ENCODE measurements at regions not wholly inside any gene's neighbourhood (a gene's known extent, or its start where the extent isn't known, plus 50 kb on each side); places are given as distances from the start of the nearest gene placed in this dataset.

- TF ChIP-seq, protein P1, sequence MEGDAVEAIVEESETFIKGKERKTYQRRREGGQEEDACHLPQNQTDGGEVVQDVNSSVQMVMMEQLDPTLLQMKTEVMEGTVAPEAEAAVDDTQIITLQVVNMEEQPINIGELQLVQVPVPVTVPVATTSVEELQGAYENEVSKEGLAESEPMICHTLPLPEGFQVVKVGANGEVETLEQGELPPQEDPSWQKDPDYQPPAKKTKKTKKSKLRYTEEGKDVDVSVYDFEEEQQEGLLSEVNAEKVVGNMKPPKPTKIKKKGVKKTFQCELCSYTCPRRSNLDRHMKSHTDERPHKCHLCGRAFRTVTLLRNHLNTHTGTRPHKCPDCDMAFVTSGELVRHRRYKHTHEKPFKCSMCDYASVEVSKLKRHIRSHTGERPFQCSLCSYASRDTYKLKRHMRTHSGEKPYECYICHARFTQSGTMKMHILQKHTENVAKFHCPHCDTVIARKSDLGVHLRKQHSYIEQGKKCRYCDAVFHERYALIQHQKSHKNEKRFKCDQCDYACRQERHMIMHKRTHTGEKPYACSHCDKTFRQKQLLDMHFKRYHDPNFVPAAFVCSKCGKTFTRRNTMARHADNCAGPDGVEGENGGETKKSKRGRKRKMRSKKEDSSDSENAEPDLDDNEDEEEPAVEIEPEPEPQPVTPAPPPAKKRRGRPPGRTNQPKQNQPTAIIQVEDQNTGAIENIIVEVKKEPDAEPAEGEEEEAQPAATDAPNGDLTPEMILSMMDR (IDR thresholded peaks at IDR 0.05; ENCODE audit: insufficient read depth, low read length): no peak
- TF ChIP-seq POLR2AphosphoS5 (IDR thresholded peaks at IDR 0.05; ENCODE audit: low read depth) (no peak), SPI1 (IDR thresholded peaks at IDR 0.05; ENCODE audit: borderline replicate concordance, low read depth) (no peak)
- TF ChIP-seq, protein P2, sequence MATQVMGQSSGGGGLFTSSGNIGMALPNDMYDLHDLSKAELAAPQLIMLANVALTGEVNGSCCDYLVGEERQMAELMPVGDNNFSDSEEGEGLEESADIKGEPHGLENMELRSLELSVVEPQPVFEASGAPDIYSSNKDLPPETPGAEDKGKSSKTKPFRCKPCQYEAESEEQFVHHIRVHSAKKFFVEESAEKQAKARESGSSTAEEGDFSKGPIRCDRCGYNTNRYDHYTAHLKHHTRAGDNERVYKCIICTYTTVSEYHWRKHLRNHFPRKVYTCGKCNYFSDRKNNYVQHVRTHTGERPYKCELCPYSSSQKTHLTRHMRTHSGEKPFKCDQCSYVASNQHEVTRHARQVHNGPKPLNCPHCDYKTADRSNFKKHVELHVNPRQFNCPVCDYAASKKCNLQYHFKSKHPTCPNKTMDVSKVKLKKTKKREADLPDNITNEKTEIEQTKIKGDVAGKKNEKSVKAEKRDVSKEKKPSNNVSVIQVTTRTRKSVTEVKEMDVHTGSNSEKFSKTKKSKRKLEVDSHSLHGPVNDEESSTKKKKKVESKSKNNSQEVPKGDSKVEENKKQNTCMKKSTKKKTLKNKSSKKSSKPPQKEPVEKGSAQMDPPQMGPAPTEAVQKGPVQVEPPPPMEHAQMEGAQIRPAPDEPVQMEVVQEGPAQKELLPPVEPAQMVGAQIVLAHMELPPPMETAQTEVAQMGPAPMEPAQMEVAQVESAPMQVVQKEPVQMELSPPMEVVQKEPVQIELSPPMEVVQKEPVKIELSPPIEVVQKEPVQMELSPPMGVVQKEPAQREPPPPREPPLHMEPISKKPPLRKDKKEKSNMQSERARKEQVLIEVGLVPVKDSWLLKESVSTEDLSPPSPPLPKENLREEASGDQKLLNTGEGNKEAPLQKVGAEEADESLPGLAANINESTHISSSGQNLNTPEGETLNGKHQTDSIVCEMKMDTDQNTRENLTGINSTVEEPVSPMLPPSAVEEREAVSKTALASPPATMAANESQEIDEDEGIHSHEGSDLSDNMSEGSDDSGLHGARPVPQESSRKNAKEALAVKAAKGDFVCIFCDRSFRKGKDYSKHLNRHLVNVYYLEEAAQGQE (IDR thresholded peaks at IDR 0.05; ENCODE audit: insufficient replicate concordance, low read depth): no peak
Measured at GRCh38 chr6:80566361-80566760, 459.9 kb downstream of the BCKDHB start.

All from HL-60 (cell line).